DMS 273 (cell line): ENCODE measurements at regions not wholly inside any gene's neighbourhood (a gene's known extent, or its start where the extent isn't known, plus 50 kb on each side); places are given as distances from the start of the nearest gene placed in this dataset.

ENCODE experiments used
- DNase-seq: peaks from one replicate; lab custom pipeline; 2025; ENCODE audit not compliant: unreplicated experiment; lab: John Stamatoyannopoulos, UW

DNA sequence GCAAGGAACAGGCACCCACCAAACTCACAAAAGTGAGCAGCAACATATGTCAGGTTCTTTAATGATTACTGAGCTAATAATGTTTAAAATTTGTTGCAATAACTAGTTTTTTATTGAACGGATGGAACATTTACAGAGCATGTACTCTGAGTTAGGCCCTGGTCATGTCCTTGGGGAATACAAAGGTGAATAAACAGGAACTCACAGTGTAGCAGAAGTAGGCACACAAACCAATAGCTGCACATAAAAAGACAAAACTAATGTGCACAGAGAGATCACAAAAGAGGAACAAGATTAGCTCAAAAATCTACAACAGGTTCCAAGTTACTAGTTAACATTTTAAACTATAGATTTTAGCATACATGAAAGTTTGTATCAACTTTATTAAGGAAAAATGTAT lies 505.3 kb upstream of the PPP2R3A start:
- no peak for DNase-seq

- no peak for DNase-seq
Observed at GRCh38 chr3:135471911-135472310, 493.6 kb upstream of the PPP2R3A start.

DNA sequence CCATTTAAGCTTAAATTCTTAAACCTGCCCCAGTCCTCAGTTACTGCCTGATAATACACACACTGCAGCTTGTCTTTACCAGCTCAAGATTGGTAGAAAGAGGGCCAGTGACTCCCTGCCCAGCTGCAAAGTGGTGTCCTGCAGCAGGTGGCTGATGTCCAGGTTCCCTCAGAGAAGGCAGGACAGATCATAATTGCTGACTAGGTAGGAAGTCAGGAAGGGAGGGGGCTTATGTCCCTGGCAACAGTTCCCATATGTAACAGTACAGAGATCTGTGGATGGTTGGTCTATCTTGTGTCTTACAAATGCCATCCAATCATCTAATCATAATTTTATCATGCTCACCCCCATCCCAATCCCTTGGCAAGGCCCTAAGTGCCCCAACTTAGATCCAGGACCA lies 492.1 kb upstream of the PPP2R3A start:
- DNase-seq, result no peak

- no peak for DNase-seq
Observed at GRCh38 chr3:135487261-135487660, 478.3 kb upstream of the PPP2R3A start.

- peak; percentile 4 for DNase-seq
Observed at GRCh38 chr3:135490219-135490915, 475.2 kb upstream of the PPP2R3A start.

GRCh38 chr3:135491491-135492205 lies 473.9 kb upstream of the PPP2R3A start:
- DNase-seq, result no peak

DNA sequence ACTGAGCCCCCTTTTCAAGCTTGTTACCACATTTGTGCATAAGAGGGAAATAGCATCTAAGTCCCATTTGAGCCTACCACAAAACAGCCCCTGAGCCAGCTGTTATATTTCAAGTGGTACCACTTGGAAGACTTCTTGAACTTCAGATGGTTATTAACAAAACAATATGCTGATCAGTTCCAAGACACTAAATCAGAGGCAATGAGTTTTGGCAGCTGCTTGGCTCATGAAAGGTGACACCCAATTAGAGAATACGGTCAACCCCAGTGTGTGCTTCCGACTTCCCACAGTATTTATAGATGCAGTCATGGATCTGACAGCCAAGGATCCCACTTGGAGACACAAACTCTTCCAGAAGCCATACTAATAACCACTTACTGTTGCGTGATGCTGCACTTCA lies 469.6 kb upstream of the PPP2R3A start:
- DNase-seq, result peak; percentile 20

DNA sequence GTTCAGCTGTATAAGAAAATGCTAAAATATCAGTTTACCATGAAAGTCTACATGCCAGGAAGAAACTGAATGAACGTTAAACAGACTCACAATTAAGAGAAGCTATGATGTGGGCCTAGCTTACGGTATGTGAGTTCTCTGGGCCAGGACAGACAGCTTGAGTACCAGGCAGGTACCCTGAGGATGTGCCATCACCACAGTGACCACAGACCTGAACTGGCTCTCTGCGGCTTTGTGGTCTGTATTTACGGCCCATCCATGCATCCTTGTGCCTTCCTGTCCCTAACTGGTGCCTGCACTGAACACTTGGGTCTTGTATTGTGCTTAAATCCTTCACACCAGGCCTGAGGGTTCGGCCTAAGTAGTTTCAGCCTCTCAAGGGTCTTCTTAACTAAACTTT lies 467.5 kb upstream of the PPP2R3A start:
- no peak for DNase-seq

- DNase-seq, result no peak
Observed at GRCh38 chr3:135499426-135499825, 466.1 kb upstream of the PPP2R3A start.

- no peak for DNase-seq
Observed at GRCh38 chr3:135500034-135500433, 465.5 kb upstream of the PPP2R3A start.

- DNase-seq, result no peak
Observed at GRCh38 chr3:135503065-135503759, 462.3 kb upstream of the PPP2R3A start.

GRCh38 chr3:135503760-135504686 lies 461.5 kb upstream of the PPP2R3A start:
- peak; percentile 91 for DNase-seq

DNA sequence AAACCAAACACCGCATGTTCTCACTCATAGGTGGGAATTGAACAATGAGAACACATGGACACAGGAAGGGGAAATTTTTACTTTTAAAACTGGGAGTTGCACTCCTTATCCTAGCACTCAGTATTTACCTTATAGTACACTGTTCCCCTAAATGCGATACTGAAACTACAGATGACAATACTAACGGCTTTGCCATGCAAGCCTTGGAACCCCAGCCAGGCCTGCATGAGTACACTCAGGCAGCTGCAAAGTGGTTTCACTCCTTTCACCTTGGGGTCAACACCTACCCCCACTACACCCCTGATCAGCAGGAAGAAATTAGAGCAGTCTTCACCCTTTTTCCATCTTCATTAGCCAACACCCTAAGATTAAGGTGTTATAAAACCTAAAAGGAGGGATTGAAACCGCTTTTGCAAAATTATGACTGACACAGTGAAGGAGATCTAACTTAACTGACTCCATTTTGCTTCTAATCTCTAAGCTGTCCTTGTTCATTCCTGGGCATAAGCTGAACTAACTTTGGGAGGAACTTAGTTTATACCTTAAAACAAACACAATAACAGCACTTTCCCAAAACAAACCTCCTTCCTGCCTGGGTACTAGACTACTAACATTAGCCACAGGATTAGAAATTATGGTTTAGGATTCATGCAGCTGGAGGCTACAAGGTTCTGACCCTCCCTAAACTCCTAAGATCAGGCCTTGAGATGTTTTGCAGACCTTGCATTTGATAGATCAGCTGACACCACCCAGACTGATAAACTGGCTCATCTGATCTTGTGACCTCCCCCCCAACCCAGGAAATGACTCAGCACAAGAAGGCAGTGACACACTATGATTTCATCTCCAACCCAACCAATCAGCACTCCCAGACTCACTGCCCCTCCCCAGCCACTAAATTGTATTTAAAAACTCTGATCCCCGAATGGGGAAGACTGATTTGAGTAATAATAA lies 452.1 kb upstream of the PPP2R3A start:
- no peak for DNase-seq

- DNase-seq, result no peak
Observed at GRCh38 chr3:135514060-135514448, 451.5 kb upstream of the PPP2R3A start.

DNA sequence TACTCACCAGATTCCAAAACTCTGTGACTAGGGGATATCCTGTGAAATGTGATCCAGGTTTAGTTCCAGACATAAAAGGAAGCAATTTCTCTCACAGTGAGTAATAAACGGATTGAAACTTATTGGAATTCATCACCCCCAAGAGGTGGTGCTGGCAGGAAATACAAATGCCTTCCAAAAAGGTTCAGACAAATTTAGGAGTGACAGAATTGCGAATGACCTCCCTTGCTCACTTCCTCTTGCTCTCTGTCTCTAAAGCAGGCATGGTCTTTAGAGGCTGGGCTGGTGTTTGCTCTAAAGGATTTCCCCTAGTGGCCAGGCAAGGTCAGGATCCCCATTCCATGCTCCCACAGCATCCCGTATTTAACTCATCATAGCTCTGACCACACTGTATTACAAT lies 449.4 kb upstream of the PPP2R3A start:
- DNase-seq, result peak; percentile 29

GRCh38 chr3:135528413-135529015 lies 437.0 kb upstream of the PPP2R3A start:
- DNase-seq, result no peak

DNA sequence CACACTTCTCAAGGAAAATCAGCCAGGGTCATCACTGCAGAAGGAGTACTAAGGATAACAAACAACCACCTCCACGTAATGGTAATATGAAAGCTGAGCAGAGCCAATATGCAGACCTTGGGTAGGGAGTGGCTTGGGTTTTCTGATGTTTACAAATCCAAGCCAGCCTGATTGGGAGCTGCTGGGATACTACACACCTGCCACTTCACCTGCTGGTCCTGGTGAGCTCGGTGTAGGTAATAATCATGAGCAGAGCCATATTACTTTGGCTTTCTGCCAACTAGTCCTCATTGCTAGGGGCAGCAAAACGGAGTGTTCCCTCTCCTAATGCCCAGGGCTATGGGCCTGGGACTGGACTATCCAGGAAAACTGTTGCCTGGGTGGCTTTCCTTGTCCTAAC lies 433.5 kb upstream of the PPP2R3A start:
- DNase-seq, result no peak

DNA sequence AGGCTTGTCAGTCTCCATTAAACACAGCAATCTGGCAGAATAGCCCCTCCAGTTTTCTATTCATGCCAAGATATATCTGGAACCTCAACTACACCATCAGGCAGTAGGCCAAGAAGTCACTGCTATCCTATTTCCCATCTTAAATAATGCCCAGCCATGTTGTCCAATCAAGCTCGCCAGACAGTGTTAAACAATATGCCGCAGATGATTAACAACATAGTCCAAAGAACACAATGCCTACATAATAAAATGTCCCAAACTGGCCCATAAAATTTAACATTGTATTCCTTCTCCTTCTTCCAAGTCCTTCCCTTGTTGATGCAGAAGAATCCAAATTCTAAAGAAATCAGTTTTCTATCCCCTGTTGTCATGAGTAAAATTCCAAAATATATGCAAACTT lies 427.4 kb upstream of the PPP2R3A start:
- DNase-seq, result no peak

GRCh38 chr3:135539351-135539750 lies 426.2 kb upstream of the PPP2R3A start:
- no peak for DNase-seq

DNA sequence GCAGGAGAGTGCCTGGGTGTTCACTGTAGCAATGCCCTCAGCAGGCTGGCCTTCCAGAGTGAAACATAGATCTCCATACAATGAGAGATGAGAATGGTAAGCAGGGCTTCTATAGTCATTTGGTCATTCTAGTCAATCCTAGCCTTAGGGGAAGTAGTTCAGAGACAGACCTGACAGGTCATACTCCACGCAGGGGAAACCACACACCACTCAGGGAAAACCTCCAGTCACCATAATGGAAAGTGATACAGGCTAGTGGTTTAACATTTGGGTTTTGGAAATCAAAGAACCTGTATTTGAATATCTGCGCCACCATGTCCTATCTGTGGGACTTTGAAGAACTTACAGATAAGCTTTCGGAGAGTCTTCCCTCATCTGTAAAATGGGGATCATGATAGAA lies 425.7 kb upstream of the PPP2R3A start:
- no peak for DNase-seq
